ENCODE measurements at regions not wholly inside any gene's neighbourhood (a gene's known extent, or its start where the extent isn't known, plus 50 kb on each side); places are given as distances from the start of the nearest gene placed in this dataset.
A peak's percentile ranks its signal among the peaks of the same experiment; 100 is the strongest.

DNA sequence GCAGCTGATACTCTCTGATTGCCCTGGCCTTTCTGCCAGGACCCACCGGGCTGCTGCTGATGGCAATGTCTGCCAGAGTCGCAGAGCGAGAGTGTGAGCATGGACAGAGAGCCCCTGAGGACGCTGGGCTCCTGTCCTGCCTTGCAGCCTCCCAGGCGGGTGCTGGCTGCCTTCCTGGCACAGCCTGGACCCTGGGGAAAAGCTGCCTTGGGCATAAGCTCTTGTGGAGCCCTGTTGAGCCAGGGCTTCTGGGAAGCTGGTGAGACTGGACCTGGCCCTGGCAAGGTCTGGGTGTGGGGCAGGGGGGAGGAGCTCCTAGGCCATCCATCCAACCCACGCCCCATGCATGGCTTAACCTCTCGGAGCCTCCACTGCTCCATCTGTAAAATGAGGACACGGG is 105.8 kb upstream of the WNT4 start:
- DNase-seq (ENCODE audit: insufficient read length, low spot score, missing footprints) = peak; percentile 56
- H2AFZ ChIP-seq (ENCODE audit: low read length) = no peak overlapping the region
- H3K27me3 ChIP-seq (ENCODE audit: insufficient read depth, low read length) = peaks cover 9% of the 10 kb centered on the region
- no peaks in the 10 kb centered on the region for H3K9me3 ChIP-seq (ENCODE audit: low read depth, low read length)
- no peaks in the 10 kb centered on the region for H4K20me1 ChIP-seq (ENCODE audit: insufficient read depth, low read length)
- H3K36me3 ChIP-seq (ENCODE audit: insufficient read depth, low read length) = no peaks in the 10 kb centered on the region
- TF ChIP-seq, protein P1, sequence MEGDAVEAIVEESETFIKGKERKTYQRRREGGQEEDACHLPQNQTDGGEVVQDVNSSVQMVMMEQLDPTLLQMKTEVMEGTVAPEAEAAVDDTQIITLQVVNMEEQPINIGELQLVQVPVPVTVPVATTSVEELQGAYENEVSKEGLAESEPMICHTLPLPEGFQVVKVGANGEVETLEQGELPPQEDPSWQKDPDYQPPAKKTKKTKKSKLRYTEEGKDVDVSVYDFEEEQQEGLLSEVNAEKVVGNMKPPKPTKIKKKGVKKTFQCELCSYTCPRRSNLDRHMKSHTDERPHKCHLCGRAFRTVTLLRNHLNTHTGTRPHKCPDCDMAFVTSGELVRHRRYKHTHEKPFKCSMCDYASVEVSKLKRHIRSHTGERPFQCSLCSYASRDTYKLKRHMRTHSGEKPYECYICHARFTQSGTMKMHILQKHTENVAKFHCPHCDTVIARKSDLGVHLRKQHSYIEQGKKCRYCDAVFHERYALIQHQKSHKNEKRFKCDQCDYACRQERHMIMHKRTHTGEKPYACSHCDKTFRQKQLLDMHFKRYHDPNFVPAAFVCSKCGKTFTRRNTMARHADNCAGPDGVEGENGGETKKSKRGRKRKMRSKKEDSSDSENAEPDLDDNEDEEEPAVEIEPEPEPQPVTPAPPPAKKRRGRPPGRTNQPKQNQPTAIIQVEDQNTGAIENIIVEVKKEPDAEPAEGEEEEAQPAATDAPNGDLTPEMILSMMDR (IDR thresholded peaks at IDR 0.05; ENCODE audit: extremely low read depth, low read depth, low read length) = no peak
- no peaks in the 10 kb centered on the region for H3K4me1 ChIP-seq (ENCODE audit: insufficient read depth, low read length)
- no peak overlapping the region for H3K27ac ChIP-seq (ENCODE audit: low read depth, low read length)
- no peak overlapping the region for H3K4me2 ChIP-seq (ENCODE audit: insufficient read depth, low read length)
- H3K4me3 ChIP-seq (ENCODE audit: insufficient read depth, low read length) = no peak overlapping the region
- H3K79me2 ChIP-seq (ENCODE audit: insufficient read depth, low read length) = no peaks in the 10 kb centered on the region

DNA sequence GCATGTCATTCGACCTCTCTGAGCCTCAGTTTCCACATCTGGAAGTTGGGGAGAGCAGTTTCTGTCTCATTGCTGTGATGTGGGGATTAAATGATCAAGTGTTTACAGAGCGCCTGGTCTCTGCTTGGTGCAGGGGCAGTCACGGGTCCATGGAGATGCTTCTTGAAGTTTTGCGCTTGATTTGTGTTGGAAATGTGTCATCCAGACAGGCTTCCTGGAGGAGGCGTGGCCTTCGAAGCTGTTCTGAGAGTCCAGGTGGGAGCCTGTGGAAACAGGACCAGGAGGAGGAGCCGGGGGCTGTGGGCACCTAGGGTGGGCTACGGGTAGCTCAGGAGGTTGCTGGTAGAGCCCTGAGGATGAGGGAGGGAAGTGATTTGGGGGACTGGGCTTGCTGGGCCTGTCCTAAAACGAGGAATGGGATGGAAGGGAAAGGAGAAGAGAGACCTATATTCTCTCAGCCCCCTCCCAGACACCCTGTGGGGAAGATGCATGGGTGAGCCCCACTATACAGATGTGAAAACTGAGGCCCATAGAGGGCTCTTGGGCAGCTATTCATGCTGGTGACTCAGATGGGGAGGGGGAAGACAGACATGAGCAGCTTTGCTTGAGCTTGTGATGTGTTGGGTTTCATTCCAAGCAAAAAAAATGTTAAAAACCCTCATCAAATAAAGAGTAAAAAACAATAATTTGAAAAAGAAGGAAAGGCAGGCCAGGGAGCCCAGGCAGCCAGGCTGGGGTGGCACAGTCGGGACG is 107.2 kb upstream of the WNT4 start:
- Histone ChIP-seq H3K27ac (ENCODE audit: low read depth, low read length) (no peak overlapping the region), H3K79me2 (ENCODE audit: insufficient read depth, low read length) (no peaks in the 10 kb centered on the region), H3K27me3 (ENCODE audit: insufficient read depth, low read length) (peaks cover 19% of the 10 kb centered on the region), H3K9me3 (ENCODE audit: low read depth, low read length) (no peaks in the 10 kb centered on the region), H2AFZ (ENCODE audit: low read length) (no peak overlapping the region), H3K4me1 (ENCODE audit: insufficient read depth, low read length) (no peaks in the 10 kb centered on the region), H3K36me3 (ENCODE audit: insufficient read depth, low read length) (no peaks in the 10 kb centered on the region), H3K4me3 (ENCODE audit: insufficient read depth, low read length) (no peak overlapping the region), H3K4me2 (ENCODE audit: insufficient read depth, low read length) (no peak overlapping the region), H4K20me1 (ENCODE audit: insufficient read depth, low read length) (no peaks in the 10 kb centered on the region)
- TF ChIP-seq, protein P1 (IDR thresholded peaks at IDR 0.05; ENCODE audit: extremely low read depth, low read depth, low read length) = no peak
- no peak for DNase-seq (ENCODE audit: insufficient read length, low spot score, missing footprints)

DNA sequence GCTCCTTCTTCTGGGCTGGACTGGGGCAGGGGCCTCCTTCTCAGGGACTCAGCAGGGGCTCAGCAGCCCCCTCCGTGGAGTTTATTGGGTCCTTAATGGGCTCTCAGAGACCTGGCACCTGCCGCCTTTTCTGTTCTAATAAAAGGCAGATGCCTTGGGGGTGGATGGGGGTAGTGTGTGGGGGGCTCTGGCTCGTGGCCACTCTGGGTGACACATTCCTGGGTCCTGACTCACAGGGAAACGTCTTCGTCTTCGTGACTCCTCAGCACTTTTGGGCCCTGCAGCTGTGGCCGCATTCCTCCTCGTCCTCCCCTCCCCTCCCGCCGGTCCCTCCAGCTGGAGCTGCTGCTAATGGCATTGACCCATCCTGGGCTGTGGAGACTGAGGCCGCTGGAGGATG is 107.8 kb upstream of the WNT4 start:
- no peaks in the 10 kb centered on the region for H3K4me1 ChIP-seq (ENCODE audit: insufficient read depth, low read length)
- H3K27ac ChIP-seq (ENCODE audit: low read depth, low read length) = no peak overlapping the region
- H4K20me1 ChIP-seq (ENCODE audit: insufficient read depth, low read length) = no peaks in the 10 kb centered on the region
- no peak overlapping the region for H3K4me3 ChIP-seq (ENCODE audit: insufficient read depth, low read length)
- no peak overlapping the region for H3K4me2 ChIP-seq (ENCODE audit: insufficient read depth, low read length)
- H2AFZ ChIP-seq (ENCODE audit: low read length) = no peak overlapping the region
- H3K36me3 ChIP-seq (ENCODE audit: insufficient read depth, low read length) = no peaks in the 10 kb centered on the region
- peaks cover 24% of the 10 kb centered on the region for H3K27me3 ChIP-seq (ENCODE audit: insufficient read depth, low read length)
- TF ChIP-seq, protein P1 (IDR thresholded peaks at IDR 0.05; ENCODE audit: extremely low read depth, low read depth, low read length) = no peak
- H3K9me3 ChIP-seq (ENCODE audit: low read depth, low read length) = no peaks in the 10 kb centered on the region
- no peak for DNase-seq (ENCODE audit: insufficient read length, low spot score, missing footprints)
- no peaks in the 10 kb centered on the region for H3K79me2 ChIP-seq (ENCODE audit: insufficient read depth, low read length)

DNA sequence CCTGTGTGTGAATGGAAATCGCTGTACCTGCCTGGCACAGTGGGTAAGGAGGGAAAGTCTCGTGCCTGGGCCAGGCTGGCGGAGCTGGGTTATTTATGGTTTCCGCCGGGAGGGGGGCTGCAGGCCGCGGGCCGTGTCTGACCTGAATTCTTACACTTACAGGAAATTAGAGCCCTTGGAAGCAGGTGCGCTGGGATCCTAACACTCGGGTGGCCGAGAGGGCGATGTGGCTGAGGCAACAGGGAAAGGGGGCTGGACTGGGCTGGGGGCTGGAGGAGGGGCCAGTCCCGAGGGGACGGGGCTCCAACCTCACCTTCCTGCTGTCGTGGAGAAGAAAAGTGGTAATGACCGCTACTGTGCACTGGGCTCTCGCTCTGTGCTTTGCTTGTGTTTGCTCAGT is 109.4 kb upstream of the WNT4 start:
- Histone ChIP-seq H4K20me1 (ENCODE audit: insufficient read depth, low read length) (no peaks in the 10 kb centered on the region), H3K4me3 (ENCODE audit: insufficient read depth, low read length) (no peak overlapping the region), H3K4me2 (ENCODE audit: insufficient read depth, low read length) (no peak overlapping the region), H3K36me3 (ENCODE audit: insufficient read depth, low read length) (no peaks in the 10 kb centered on the region), H3K4me1 (ENCODE audit: insufficient read depth, low read length) (no peaks in the 10 kb centered on the region), H3K27ac (ENCODE audit: low read depth, low read length) (no peak overlapping the region), H3K79me2 (ENCODE audit: insufficient read depth, low read length) (no peaks in the 10 kb centered on the region), H3K27me3 (ENCODE audit: insufficient read depth, low read length) (peaks cover 24% of the 10 kb centered on the region), H3K9me3 (ENCODE audit: low read depth, low read length) (no peaks in the 10 kb centered on the region), H2AFZ (ENCODE audit: low read length) (no peak overlapping the region)
- DNase-seq (ENCODE audit: insufficient read length, low spot score, missing footprints) = no peak
- TF ChIP-seq, protein P1 (IDR thresholded peaks at IDR 0.05; ENCODE audit: extremely low read depth, low read depth, low read length) = no peak

Data from osteoblast (primary cell).